Cardiac muscle cell (in vitro differentiated cells and primary cell): ENCODE measurements at regions not wholly inside any gene's neighbourhood (a gene's known extent, or its start where the extent isn't known, plus 50 kb on each side); places are given as distances from the start of the nearest gene placed in this dataset.
A peak's percentile ranks its signal among the peaks of the same experiment; 100 is the strongest.

Experiments
- DNase-seq, 2 donors: peaks; one replicate each; pipeline versions ENCODE4 v3.0.0 to v3.0.0-alpha.2; 2010 to 2017; ENCODE audit warnings: low read depth in 1 of 2, low spot score in 1 of 2
- H3K27ac ChIP-seq: fragments of 200-600 bp; sonication (generic); 2 replicates; pipeline ENCODE4 v1.5.1; 2016
- H3K27me3 ChIP-seq: fragments of 200-600 bp; sonication (generic); 2 replicates; pipeline ENCODE4 v1.6.0; 2016; ENCODE audit warnings: control low read depth
- H3K36me3 ChIP-seq: fragments of 200-600 bp; sonication (generic); 2 replicates; pipeline ENCODE4 v1.5.1; 2016; ENCODE audit warnings: control low read depth
- H3K4me1 ChIP-seq: fragments of 200-600 bp; sonication (generic); 2 replicates; pipeline ENCODE4 v1.8.1; 2017; ENCODE audit warnings: low read depth, mild to moderate bottlenecking, mixed run types
- H3K4me3 ChIP-seq: fragments of 200-600 bp; sonication (generic); 2 replicates; pipeline ENCODE4 v1.5.1; 2016; ENCODE audit warnings: mild to moderate bottlenecking
- H3K9me3 ChIP-seq: fragments of 200-600 bp; sonication (generic); 2 replicates; pipeline ENCODE4 v1.5.1; 2017; ENCODE audit warnings: low read depth, mild to moderate bottlenecking, control low read depth
- TF ChIP-seq, protein P1 (sequence below): IDR thresholded peaks from 2 replicates; pipeline ENCODE4 v1.5.1; 2012; ENCODE audit warnings: low read depth, mild to moderate bottlenecking, low read length

DNA sequence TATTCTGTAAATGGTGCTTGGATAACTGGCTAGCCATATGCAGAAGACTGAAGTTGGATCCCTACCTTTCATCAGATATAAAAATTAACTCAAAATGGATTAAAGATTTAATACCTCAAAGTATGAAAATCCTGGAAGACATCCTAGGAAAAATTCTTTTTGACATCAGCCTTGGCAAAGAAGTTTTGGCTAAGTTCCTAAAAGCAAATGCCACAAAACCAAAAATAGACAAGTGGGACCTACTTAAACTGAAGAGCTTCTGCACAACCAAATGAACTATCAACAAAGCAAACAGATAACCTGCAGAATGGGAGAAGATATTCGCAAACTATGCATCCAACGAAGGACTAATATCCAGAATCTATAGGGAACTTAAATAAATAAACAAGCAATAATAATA is 60.3 kb upstream of the RIPPLY2 start:
- no peaks in the 10 kb centered on the region for H3K4me1 ChIP-seq
- DNase-seq, result no peak
- no peaks in the 10 kb centered on the region for H3K36me3 ChIP-seq
- TF ChIP-seq, protein P1, sequence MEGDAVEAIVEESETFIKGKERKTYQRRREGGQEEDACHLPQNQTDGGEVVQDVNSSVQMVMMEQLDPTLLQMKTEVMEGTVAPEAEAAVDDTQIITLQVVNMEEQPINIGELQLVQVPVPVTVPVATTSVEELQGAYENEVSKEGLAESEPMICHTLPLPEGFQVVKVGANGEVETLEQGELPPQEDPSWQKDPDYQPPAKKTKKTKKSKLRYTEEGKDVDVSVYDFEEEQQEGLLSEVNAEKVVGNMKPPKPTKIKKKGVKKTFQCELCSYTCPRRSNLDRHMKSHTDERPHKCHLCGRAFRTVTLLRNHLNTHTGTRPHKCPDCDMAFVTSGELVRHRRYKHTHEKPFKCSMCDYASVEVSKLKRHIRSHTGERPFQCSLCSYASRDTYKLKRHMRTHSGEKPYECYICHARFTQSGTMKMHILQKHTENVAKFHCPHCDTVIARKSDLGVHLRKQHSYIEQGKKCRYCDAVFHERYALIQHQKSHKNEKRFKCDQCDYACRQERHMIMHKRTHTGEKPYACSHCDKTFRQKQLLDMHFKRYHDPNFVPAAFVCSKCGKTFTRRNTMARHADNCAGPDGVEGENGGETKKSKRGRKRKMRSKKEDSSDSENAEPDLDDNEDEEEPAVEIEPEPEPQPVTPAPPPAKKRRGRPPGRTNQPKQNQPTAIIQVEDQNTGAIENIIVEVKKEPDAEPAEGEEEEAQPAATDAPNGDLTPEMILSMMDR, result no peak
- H3K9me3 ChIP-seq, result no peaks in the 10 kb centered on the region
- no peak overlapping the region for H3K4me3 ChIP-seq
- H3K27ac ChIP-seq, result no peak overlapping the region
- no peaks in the 10 kb centered on the region for H3K27me3 ChIP-seq

DNA sequence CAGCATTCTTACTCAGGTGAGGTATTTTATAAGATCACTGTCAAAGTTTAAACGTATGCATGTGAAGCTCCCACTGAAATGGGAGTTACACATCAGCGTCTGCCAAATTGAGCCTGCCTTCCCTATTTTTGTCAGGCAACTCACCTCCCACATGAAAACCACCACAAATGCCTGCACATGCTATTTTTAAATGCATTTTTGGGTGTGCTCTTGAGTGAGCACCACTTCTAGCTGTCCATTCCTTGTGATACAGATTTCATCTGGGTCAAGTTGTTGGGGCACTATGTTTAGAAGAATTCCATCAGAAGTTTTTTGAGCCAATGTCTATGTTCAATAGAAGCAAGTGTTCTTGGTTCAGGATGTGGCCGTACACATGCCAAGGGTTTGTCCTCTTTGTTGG is 71.7 kb upstream of the RIPPLY2 start:
- no peaks in the 10 kb centered on the region for H3K36me3 ChIP-seq
- no peaks in the 10 kb centered on the region for H3K9me3 ChIP-seq
- TF ChIP-seq, protein P1, result no peak
- peak in 1 of 2 donors; percentile 54 for DNase-seq
- no peak overlapping the region for H3K4me3 ChIP-seq
- H3K27ac ChIP-seq, result peak overlapping the region; percentile 88
- H3K27me3 ChIP-seq, result no peaks in the 10 kb centered on the region
- peaks cover 35% of the 10 kb centered on the region for H3K4me1 ChIP-seq

DNA sequence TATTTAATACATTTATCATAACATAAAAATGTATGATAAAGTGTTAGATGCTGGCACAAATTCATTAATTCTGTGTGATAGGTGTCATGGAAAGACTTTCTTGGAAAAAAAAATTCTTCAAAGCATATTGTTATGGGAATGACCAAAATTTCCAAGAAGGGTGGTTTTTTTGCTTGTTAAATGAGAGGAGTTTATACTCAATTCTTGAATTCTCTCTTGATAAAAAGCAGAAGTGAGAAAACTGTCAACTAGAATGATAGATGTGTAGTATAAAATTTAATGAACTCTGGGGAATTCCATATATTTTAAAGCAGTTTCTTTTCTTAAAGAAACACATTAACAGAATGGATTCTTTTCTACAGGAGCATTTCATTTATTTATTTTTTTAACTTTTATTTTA is 62.0 kb upstream of the SNAP91 start:
- DNase-seq, result no peak
- TF ChIP-seq, protein P1, result no peak
- Histone ChIP-seq H3K36me3 (no peaks in the 10 kb centered on the region), H3K4me3 (no peak overlapping the region), H3K9me3 (no peaks in the 10 kb centered on the region), H3K27ac (no peak overlapping the region), H3K4me1 (no peaks in the 10 kb centered on the region), H3K27me3 (no peaks in the 10 kb centered on the region)

DNA sequence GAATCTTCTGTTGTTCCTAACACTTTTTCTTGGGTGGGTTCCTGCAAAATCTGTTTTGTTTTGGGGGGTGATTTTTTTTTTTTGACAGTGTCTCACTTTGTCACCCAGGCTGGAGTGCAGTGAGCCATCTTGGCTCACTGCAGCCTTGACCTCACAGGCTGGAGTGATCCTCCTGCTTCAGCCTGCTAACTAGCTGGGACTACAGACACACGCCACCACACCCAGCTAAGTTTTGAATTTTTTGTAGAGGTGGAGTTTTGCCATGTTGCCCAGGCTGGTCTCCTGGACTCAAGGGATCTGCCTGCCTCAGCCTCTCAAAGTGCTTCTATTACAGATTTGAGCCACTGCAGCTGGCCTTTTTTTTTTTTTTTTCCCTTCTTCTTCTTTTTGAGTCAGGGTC is 60.5 kb upstream of the SNAP91 start:
- Histone ChIP-seq H3K27me3 (no peaks in the 10 kb centered on the region), H3K4me3 (no peak overlapping the region), H3K27ac (no peak overlapping the region), H3K9me3 (no peaks in the 10 kb centered on the region), H3K36me3 (no peaks in the 10 kb centered on the region), H3K4me1 (no peaks in the 10 kb centered on the region)
- no peak for DNase-seq
- TF ChIP-seq, protein P1, result no peak

DNA sequence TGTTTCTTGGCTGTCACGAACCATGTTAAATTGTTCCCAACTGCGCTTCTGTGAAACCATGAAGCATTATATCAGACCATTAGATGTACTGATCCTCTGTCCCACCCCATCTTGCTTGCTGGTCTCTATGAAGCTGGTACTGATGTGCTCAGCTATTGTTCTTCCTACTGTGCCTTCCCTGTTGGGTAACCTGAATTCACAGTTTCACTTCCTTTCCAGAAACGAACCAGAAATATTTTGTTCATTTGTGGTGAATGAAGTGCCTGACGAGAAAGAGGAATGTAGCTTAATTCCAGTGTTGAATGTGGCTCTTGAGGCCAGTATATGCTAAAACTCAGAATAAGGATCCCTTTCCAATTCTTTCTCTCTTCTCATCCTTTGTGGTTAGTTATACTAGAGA is 58.1 kb upstream of the SNAP91 start:
- Histone ChIP-seq H3K4me1 (no peaks in the 10 kb centered on the region), H3K36me3 (no peaks in the 10 kb centered on the region), H3K9me3 (no peaks in the 10 kb centered on the region), H3K4me3 (no peak overlapping the region), H3K27ac (no peak overlapping the region), H3K27me3 (no peaks in the 10 kb centered on the region)
- no peak for DNase-seq
- TF ChIP-seq, protein P1, result no peak
